ENCODE measurements at regions not wholly inside any gene's neighbourhood (a gene's known extent, or its start where the extent isn't known, plus 50 kb on each side); places are given as distances from the start of the nearest gene placed in this dataset.

DNA sequence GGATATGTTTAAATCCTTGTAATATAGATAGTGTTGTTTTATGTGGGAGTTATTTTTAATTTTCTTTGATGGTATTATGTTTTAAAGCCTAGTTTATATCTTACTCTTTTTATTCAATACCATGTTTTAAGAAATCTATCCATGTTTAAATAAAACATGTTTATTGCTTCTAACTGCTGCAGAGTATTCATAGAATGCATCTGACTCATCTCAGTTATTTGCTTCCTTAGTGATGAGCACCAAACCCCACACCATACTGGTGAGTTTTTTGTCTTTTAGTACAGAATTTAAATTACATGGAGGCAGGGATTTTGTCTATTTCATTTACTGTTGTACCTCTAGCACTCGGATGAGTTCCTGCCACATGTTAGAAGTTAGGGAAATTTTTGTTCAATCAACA is 209.2 kb downstream of the NSUN3 start:
- TF ChIP-seq, protein P1, sequence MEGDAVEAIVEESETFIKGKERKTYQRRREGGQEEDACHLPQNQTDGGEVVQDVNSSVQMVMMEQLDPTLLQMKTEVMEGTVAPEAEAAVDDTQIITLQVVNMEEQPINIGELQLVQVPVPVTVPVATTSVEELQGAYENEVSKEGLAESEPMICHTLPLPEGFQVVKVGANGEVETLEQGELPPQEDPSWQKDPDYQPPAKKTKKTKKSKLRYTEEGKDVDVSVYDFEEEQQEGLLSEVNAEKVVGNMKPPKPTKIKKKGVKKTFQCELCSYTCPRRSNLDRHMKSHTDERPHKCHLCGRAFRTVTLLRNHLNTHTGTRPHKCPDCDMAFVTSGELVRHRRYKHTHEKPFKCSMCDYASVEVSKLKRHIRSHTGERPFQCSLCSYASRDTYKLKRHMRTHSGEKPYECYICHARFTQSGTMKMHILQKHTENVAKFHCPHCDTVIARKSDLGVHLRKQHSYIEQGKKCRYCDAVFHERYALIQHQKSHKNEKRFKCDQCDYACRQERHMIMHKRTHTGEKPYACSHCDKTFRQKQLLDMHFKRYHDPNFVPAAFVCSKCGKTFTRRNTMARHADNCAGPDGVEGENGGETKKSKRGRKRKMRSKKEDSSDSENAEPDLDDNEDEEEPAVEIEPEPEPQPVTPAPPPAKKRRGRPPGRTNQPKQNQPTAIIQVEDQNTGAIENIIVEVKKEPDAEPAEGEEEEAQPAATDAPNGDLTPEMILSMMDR (IDR thresholded peaks at IDR 0.05; ENCODE audit: control extremely low read depth, extremely low read depth, low read depth, missing control alignments) = no peak
- ChIA-PET CTCF (no interaction called here), POLR2A (no interaction called here)
- DNase-seq (ENCODE audit: extremely low spot score) = no peak

DNA sequence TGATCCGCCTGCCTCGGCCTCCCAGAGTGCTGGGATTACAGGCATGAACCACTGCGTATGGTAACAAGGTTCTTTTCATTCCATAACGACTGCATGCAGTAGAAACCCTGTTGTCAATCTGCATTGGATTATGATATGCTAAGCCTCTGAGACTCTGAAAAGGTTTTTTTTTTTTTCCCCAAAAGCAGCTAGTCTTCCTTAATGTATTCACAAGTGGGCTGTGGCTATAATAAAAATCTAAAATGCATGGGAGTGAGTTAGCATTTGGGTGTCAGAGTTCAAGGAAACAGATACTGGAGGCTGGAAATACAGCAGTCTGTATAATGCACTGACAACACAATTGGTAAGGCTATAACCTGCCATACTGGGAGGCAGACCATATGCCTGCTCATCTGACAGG is 218.1 kb downstream of the NSUN3 start:
- DNase-seq (ENCODE audit: extremely low spot score) = no peak
- POLR2A ChIA-PET = no interaction called here
- CTCF ChIA-PET = interaction anchor here (1.9 kb wide), 1 partner anchor 11 kb away, joined by 6 read pairs; no protein-coding TSS in a partner anchor
- TF ChIP-seq, protein P1 (IDR thresholded peaks at IDR 0.05; ENCODE audit: control extremely low read depth, extremely low read depth, low read depth, missing control alignments) = no peak

DNA sequence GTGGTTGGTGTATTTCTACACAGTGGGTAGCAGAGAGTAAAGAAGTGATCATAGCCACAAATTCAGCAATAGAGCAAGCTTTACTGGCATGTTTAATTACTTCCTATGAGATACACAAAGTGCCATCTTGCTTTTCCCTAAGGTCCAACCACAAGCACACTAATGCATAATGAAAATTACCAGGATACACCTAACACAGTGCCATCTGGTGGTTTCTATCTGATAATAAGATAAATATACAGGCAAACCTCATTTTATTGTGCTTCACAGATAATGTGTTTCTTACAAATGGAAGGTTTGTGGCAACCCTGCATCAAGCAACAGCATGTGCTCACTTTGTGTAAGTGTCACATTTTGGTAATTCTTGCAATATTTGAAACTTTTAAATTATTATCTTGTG is 223.0 kb downstream of the NSUN3 start:
- ChIA-PET CTCF (interaction anchor here (2.7 kb wide), 1 partner anchor 11 kb away, joined by 10 read pairs; no protein-coding TSS in a partner anchor), POLR2A (no interaction called here)
- no peak for DNase-seq (ENCODE audit: extremely low spot score)
- TF ChIP-seq, protein P1 (IDR thresholded peaks at IDR 0.05; ENCODE audit: control extremely low read depth, extremely low read depth, low read depth, missing control alignments) = no peak

DNA sequence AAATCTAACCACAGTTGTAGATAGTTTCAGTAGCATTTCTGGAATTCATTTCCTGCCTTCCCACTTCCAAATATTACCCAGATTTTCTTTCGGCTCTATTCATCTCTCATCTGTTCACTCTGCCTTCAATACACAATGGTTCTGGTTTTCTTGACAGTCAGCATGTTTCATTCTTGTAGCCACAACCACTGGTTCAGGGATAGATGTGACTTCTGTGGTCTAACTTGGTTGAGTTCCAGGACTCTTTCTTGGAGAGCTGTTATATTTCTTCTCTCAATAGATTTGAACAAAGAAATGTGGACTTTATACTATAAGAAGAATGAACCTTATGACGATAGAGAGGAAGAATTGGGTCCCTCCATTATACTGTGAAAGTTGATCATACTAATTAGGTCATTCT is 228.8 kb downstream of the NSUN3 start:
- CTCF ChIA-PET = interaction anchor here (0.8 to 2.1 kb wide), 4 partner anchors 9 to 45 kb away, joined by 3 to 7 read pairs (median 5); no protein-coding TSS in a partner anchor
- POLR2A ChIA-PET = no interaction called here
- no peak for DNase-seq (ENCODE audit: extremely low spot score)
- TF ChIP-seq, protein P1 (IDR thresholded peaks at IDR 0.05; ENCODE audit: control extremely low read depth, extremely low read depth, low read depth, missing control alignments) = no peak

DNA sequence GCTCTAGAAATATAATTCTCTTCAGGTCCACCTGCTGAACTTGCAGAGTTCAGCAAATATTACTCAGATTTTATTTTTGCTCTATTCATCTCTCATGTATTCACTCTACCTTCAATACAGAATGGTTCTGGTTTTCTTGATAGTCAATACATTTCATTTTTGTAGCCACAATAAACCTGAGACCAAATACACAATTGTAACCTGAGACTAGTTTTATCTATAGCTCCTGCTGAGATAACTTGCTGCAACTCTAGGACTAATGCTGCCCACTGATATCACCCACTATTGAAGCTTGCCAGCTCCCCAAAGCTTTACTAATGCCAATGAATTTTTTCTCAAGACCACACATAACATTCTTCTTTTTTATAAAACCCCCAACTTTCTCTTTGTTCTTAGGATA is 229.3 kb downstream of the NSUN3 start:
- ChIA-PET CTCF (interaction anchor here (0.8 to 2.1 kb wide), 3 partner anchors 8 to 11 kb away, joined by 3 to 7 read pairs (median 6); no protein-coding TSS in a partner anchor), POLR2A (no interaction called here)
- no peak for DNase-seq (ENCODE audit: extremely low spot score)
- TF ChIP-seq, protein P1 (IDR thresholded peaks at IDR 0.05; ENCODE audit: control extremely low read depth, extremely low read depth, low read depth, missing control alignments) = no peak

DNA sequence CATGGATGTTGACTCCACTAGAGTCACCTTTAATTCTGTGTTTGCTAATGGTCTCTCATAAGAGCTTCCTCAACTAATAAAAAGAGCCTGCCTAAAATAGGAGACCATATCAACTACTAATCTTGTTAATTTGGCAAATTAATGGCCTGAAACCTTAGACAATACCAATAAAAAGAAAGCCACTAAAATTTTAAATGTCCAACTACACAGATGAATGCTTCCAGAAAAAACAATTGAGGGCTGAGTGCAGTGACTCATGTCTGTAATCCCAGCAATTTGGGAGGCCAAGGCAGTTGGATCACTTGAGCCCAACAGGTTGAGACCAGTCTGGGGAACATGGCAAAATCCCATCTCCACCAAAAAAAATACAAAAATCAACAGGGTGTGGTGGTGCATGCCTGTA is 230.9 kb downstream of the NSUN3 start:
- CTCF ChIA-PET = interaction anchor here (1.4 kb wide), 1 partner anchor 12 kb away, joined by 3 read pairs; no protein-coding TSS in a partner anchor
- TF ChIP-seq, protein P1 (IDR thresholded peaks at IDR 0.05; ENCODE audit: control extremely low read depth, extremely low read depth, low read depth, missing control alignments) = no peak
- POLR2A ChIA-PET = no interaction called here
- DNase-seq (ENCODE audit: extremely low spot score) = no peak

DNA sequence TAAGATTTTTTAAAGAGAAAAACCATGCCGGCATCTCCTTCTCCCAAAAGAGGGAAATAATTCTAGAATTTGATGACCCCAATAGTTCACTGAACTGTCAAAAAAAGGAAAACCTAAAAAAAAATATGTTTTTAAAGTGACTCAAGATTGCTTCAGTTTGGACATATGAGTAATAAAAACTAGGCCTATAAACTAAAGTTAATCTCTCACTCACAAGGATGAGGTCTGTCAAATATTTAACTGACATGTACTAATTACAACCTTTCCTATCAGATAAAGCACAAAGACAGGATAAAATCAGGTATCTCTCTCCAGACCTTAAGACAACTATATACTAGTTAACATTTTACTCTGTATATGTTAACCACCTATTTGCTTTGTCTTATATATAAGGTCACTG is 231.9 kb downstream of the NSUN3 start:
- ChIA-PET POLR2A (no interaction called here), CTCF (no interaction called here)
- no peak for DNase-seq (ENCODE audit: extremely low spot score)
- TF ChIP-seq, protein P1 (IDR thresholded peaks at IDR 0.05; ENCODE audit: control extremely low read depth, extremely low read depth, low read depth, missing control alignments) = no peak

All from GM10248 (cell line).